DOHH2 (cell line): ENCODE measurements at regions not wholly inside any gene's neighbourhood (a gene's known extent, or its start where the extent isn't known, plus 50 kb on each side); places are given as distances from the start of the nearest gene placed in this dataset.

Experiments
- EZH2phosphoT487 ChIP-seq: fragments of 200-600 bp; sonication (generic); IDR thresholded peaks from 2 replicates; pipeline ENCODE4 v1.6.1; 2017; ENCODE audit warnings: borderline replicate concordance, mild to moderate bottlenecking, antibody characterized with exemption, low read length, moderate library complexity, mixed read lengths
- TF ChIP-seq, protein P1 (sequence below): fragments of 200-600 bp; sonication (generic); IDR thresholded peaks from one replicate; pipeline ENCODE4 v1.5.1; 2014; ENCODE audit warnings: antibody characterized with exemption, mild to moderate bottlenecking, low read depth, low read length; ENCODE audit not compliant: poor library complexity, severe bottlenecking

DNA sequence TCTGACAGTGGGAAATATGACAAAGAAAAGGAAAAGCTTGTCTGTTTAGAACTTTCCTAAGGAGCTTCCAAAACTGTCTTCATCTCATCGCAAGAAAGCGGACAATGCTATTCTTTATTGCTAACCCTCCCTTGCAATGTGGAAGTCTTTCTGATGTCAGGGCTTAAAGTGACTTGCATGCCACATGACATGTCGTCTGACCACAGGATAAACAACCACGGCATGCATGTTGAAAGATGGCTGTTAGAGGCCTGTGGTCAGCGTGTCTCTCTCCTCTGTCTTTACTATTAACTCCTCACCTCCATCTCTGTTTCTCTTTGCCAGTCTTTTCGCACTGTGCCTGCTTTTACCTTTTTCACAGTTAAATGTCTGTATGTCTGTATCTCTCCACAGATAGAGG is 389.8 kb downstream of the LNPK start:
- TF ChIP-seq, protein P1, sequence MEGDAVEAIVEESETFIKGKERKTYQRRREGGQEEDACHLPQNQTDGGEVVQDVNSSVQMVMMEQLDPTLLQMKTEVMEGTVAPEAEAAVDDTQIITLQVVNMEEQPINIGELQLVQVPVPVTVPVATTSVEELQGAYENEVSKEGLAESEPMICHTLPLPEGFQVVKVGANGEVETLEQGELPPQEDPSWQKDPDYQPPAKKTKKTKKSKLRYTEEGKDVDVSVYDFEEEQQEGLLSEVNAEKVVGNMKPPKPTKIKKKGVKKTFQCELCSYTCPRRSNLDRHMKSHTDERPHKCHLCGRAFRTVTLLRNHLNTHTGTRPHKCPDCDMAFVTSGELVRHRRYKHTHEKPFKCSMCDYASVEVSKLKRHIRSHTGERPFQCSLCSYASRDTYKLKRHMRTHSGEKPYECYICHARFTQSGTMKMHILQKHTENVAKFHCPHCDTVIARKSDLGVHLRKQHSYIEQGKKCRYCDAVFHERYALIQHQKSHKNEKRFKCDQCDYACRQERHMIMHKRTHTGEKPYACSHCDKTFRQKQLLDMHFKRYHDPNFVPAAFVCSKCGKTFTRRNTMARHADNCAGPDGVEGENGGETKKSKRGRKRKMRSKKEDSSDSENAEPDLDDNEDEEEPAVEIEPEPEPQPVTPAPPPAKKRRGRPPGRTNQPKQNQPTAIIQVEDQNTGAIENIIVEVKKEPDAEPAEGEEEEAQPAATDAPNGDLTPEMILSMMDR = no peak
- no peak for TF ChIP-seq EZH2phosphoT487
